ENCODE measurements at regions not wholly inside any gene's neighbourhood (a gene's known extent, or its start where the extent isn't known, plus 50 kb on each side); places are given as distances from the start of the nearest gene placed in this dataset.

- Histone ChIP-seq H3F3A (replicated peaks; ENCODE audit: low read depth) (no peaks in the 10 kb centered on the region), H3K4me2 (no peak overlapping the region), H3K27ac (ENCODE audit: low read depth) (no peak overlapping the region), H2AFZ (no peak overlapping the region; the same call in 1 of the 2 replicates), H3K27me3 (ENCODE audit: insufficient read depth) (no peaks in the 10 kb centered on the region), H3K36me3 (ENCODE audit: insufficient read depth) (peaks cover 4% of the 10 kb centered on the region; the same call in 1 of the 2 replicates), H4K20me1 (replicated peaks; ENCODE audit: insufficient read depth) (no peaks in the 10 kb centered on the region), H3K9me2 (ENCODE audit: insufficient read depth) (no peaks in the 10 kb centered on the region), H3K79me2 (replicated peaks; ENCODE audit: insufficient read depth) (no peaks in the 10 kb centered on the region), H3K4me1 (ENCODE audit: insufficient read depth) (peaks cover 39% of the 10 kb centered on the region), H3K4me3 (no peak overlapping the region)
- DNase-seq (ENCODE audit: low spot score) (peak; percentile 93), ATAC-seq (peak; percentile 80)
- H3K27ac Mint-ChIP-seq: no peak overlapping the region
- H3K27me3 Mint-ChIP-seq (ENCODE audit: insufficient read depth, low read depth, poor library complexity): peaks cover 8% of the 10 kb centered on the region
- H3K9me3 Mint-ChIP-seq: peaks cover 9% of the 10 kb centered on the region
- H3K4me3 Mint-ChIP-seq: no peak overlapping the region
- H3K4me1 Mint-ChIP-seq: peaks cover 47% of the 10 kb centered on the region
- H3K36me3 Mint-ChIP-seq (ENCODE audit: low read depth): peaks cover 20% of the 10 kb centered on the region
- TF ChIP-seq JUNB (IDR thresholded peaks at IDR 0.05; ENCODE audit: unreplicated experiment) (no peak), EZH2phosphoT487 (IDR thresholded peaks at IDR 0.05; ENCODE audit: unreplicated experiment) (no peak), POLR2AphosphoS5 (IDR thresholded peaks at IDR 0.05; ENCODE audit: low read depth) (no peak), ZNF462 (CRISPR knock-in tag; IDR thresholded peaks at IDR 0.05) (no peak), EZH2 (IDR thresholded peaks at IDR 0.05; ENCODE audit: low read depth, unreplicated experiment) (no peak), ETS1 (IDR thresholded peaks at IDR 0.05) (no peak), REST (IDR thresholded peaks at IDR 0.05; ENCODE audit: unreplicated experiment) (no peak), ZNF331 (CRISPR knock-in tag; IDR thresholded peaks at IDR 0.05; ENCODE audit: low read depth) (no peak), STAT1 (IDR thresholded peaks at IDR 0.05; ENCODE audit: unreplicated experiment) (no peak), CREB1 (CRISPR knock-in tag; IDR thresholded peaks at IDR 0.05; ENCODE audit: low read depth) (peak; percentile 80), NANOG (IDR thresholded peaks at IDR 0.05; ENCODE audit: borderline replicate concordance) (no peak), CTCF (conservative IDR thresholded peaks at IDR 0.05; ENCODE audit: low read depth in 2 of 2) (peak; percentile 98 to 99)
These were observed 147.6 kb upstream of the CAMK1G start for GRCh38 chr1:209435654-209436566.

Data from GM23338 (cell line).